IMR-90 (cell line): ENCODE measurements at regions not wholly inside any gene's neighbourhood (a gene's known extent, or its start where the extent isn't known, plus 50 kb on each side); places are given as distances from the start of the nearest gene placed in this dataset.
"Not testable (repeated sequence)": the region's sequence is repeated elsewhere in the genome, so short reads cannot be mapped to it uniquely, and the experiment has no call there.

Source experiments
- ATAC-seq: fragments of 200-7000 bp; cut with Tn5 transposase; 2 replicates; pipeline ENCODE4 v1.9.1; 2020; ENCODE audit warnings: low read depth, mild to moderate bottlenecking, moderate library complexity
- BruUV-seq: library from RNA; stranded (reverse); fragments of 400-500 nt; replicated peaks from 2 replicates; lab custom pipeline; 2021; lab: Mats Ljungman, UMichigan
- CTCF ChIA-PET: fragments of 300-600 bp; formaldehyde crosslinking; extraction: SDS; loops from one replicate; lab custom pipeline; 2021; ENCODE audit warnings: antibody characterized with exemption; lab: Yijun Ruan, JAX
- POLR2A ChIA-PET: fragments of 300-600 bp; sonication (Branson Sonifier 250); formaldehyde crosslinking; loops from one replicate; lab custom pipeline; 2022; ENCODE audit warnings: antibody characterized with exemption; ENCODE audit not compliant: unreplicated experiment; lab: Charles Lee
- DNase-seq: peaks from one replicate; pipeline ENCODE4 v3.0.0; 2013
- H2AFZ ChIP-seq: replicated peaks from 2 replicates; pipeline ENCODE3; 2013; ENCODE audit warnings: low read length, mild to moderate bottlenecking; ENCODE audit not compliant: poor library complexity
- H2AK5ac ChIP-seq: 2 replicates; pipeline ENCODE4 v1.6.1; 2013; ENCODE audit warnings: low read depth, low read length, inconsistent platforms
- H2AK9ac ChIP-seq: replicated peaks from 2 replicates; pipeline ENCODE3; 2013; ENCODE audit warnings: mild to moderate bottlenecking, low read depth, low read length, moderate library complexity; ENCODE audit not compliant: poor library complexity
- H2BK120ac ChIP-seq: 2 replicates; pipeline ENCODE4 v1.6.1; 2013; ENCODE audit warnings: low read depth, low read length, inconsistent platforms
- H2BK15ac ChIP-seq: 3 replicates; pipeline ENCODE4 v1.6.1; 2013; ENCODE audit warnings: low read depth, low read length, inconsistent platforms
- H2BK20ac ChIP-seq: 2 replicates; pipeline ENCODE4 v1.6.1; 2013; ENCODE audit warnings: low read depth, mild to moderate bottlenecking, inconsistent platforms, low read length, moderate library complexity
- H2BK5ac ChIP-seq: 2 replicates; pipeline ENCODE4 v1.6.1; 2013; ENCODE audit warnings: mild to moderate bottlenecking, low read depth, low read length, inconsistent platforms; ENCODE audit not compliant: poor library complexity, severe bottlenecking
- H3K14ac ChIP-seq: replicated peaks from 2 replicates; pipeline ENCODE4 v1.6.1; 2013; ENCODE audit warnings: low read depth, low read length, inconsistent platforms
- H3K18ac ChIP-seq: 2 replicates; pipeline ENCODE4 v1.6.1; 2013; ENCODE audit warnings: low read depth, low read length, control low read depth
- H3K23ac ChIP-seq: 2 replicates; pipeline ENCODE4 v1.6.1; 2013; ENCODE audit warnings: low read depth, low read length, inconsistent platforms
- H3K27ac ChIP-seq: 2 replicates; pipeline ENCODE4 v1.5.1; 2013; ENCODE audit warnings: mild to moderate bottlenecking, control low read depth, low read length; ENCODE audit not compliant: insufficient read depth
- H3K27me3 ChIP-seq: 2 replicates; pipeline ENCODE4 v1.6.1; 2013; ENCODE audit warnings: low read length; ENCODE audit not compliant: control insufficient read depth, insufficient read depth
- H3K36me3 ChIP-seq: 2 replicates; pipeline ENCODE4 v1.6.1; 2013; ENCODE audit warnings: low read length, mixed read lengths; ENCODE audit not compliant: control insufficient read depth, insufficient read depth
- H3K4ac ChIP-seq: 2 replicates; pipeline ENCODE4 v1.6.1; 2013; ENCODE audit warnings: low read depth, low read length, inconsistent platforms
- H3K4me1 ChIP-seq: 2 replicates; pipeline ENCODE4 v1.6.1; 2013; ENCODE audit warnings: low read length, mixed read lengths; ENCODE audit not compliant: control insufficient read depth, insufficient read depth
- H3K4me2 ChIP-seq: 2 replicates; pipeline ENCODE4 v1.6.1; 2013; ENCODE audit warnings: low read depth, mild to moderate bottlenecking, control low read depth, low read length, moderate library complexity
- H3K4me3 ChIP-seq: 2 replicates; pipeline ENCODE4 v1.5.1; 2013; ENCODE audit warnings: low read depth, mild to moderate bottlenecking, control low read depth, low read length, moderate library complexity; ENCODE audit not compliant: insufficient read depth
- H3K56ac ChIP-seq: 2 replicates; pipeline ENCODE4 v1.6.1; 2013; ENCODE audit warnings: low read length, inconsistent platforms; ENCODE audit not compliant: insufficient read depth; ENCODE audit errors: extremely low read depth
- H3K79me1 ChIP-seq, 2 experiments: 2 replicates each; pipeline ENCODE4 v1.6.1; 2013; ENCODE audit warnings: low read length in 2 of 2, inconsistent platforms in 1 of 2, low read depth in 1 of 2
- H3K9ac ChIP-seq: 2 replicates; pipeline ENCODE4 v1.6.1; 2013; ENCODE audit warnings: low read depth, low read length, control low read depth
- H3K9me1 ChIP-seq: 2 replicates; pipeline ENCODE4 v1.6.1; 2013; ENCODE audit warnings: low read length, inconsistent platforms; ENCODE audit not compliant: insufficient read depth
- H3K9me3 ChIP-seq: 2 replicates; pipeline ENCODE4 v1.6.1; 2013; ENCODE audit warnings: low read length; ENCODE audit not compliant: control insufficient read depth, insufficient read depth
- H4K20me1 ChIP-seq: 2 replicates; pipeline ENCODE4 v1.6.1; 2013; ENCODE audit warnings: low read length, inconsistent platforms; ENCODE audit not compliant: insufficient read depth
- H4K5ac ChIP-seq: 2 replicates; pipeline ENCODE4 v1.6.1; 2013; ENCODE audit warnings: mild to moderate bottlenecking, low read depth, low read length, control low read depth
- H4K8ac ChIP-seq, 2 experiments: 2 replicates each; pipeline ENCODE4 v1.6.1; 2013; ENCODE audit warnings: low read depth in 2 of 2, low read length in 2 of 2, control low read depth in 1 of 2, inconsistent platforms in 1 of 2
- H4K91ac ChIP-seq: 2 replicates; pipeline ENCODE4 v1.6.1; 2013; ENCODE audit warnings: low read depth, low read length, inconsistent platforms; ENCODE audit not compliant: insufficient read depth
- WGBS, 2 experiments: methylation state at CpG; one replicate each; pipeline versions ENCODE4 v1.1.5 to v1.1.7; 2013; ENCODE audit warnings: missing lambda C conversion rate in 2 of 2; ENCODE audit not compliant: insufficient read length in 1 of 2; ENCODE audit errors: extremely low coverage in 2 of 2; 5-methylcytosine and 5-hydroxymethylcytosine counted together
- dilution Hi-C: fragments of 300-500 bp; cut with HindIII; formaldehyde crosslinking; loops from one replicate; pipeline ENCODE4 v1.14.3; 2018; ENCODE audit warnings: low sequenced_read_pairs; ENCODE audit not compliant: unreplicated experiment
- in situ Hi-C: fragments of 300-500 bp; cut with MboI; formaldehyde crosslinking; loops from 3 replicates; pipeline ENCODE4 v1.14.3; 2019; ENCODE audit warnings: low sequenced_read_pairs, inconsistent platforms, mixed read lengths
- intact Hi-C: fragments of 100-400 bp; cut with micrococcal nuclease; formaldehyde crosslinking; loops from 2 replicates; pipeline ENCODE4 v1.10.0; 2022

DNA sequence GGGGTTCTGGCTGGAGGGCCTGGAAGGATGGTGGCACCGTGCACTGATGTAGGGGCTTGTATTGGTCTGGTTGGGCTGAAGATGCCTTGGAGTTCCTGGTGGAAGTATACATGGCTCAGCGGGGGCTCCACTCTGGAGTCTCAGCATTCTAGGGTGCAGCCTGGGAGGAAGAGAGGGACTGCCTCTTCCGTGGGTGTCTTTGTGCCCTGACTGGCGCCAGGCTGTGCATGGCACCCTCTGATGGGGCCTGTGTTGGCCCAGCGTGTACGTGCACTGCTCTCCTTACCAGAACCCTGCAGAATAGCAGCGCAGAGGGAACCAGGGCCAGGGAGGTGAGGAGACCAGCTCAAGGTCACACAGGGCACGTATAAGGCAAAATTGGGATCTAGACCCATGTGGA is 97.0 kb downstream of the CRLF3 start:
- CTCF ChIA-PET, H3K4me2 ChIP-seq, H2AFZ ChIP-seq, BruUV-seq, H3K27ac ChIP-seq, H3K9ac ChIP-seq, H3K9me3 ChIP-seq, H3K4ac ChIP-seq, ATAC-seq, H2BK20ac ChIP-seq, in situ Hi-C loops, H3K14ac ChIP-seq, H3K9me1 ChIP-seq, H4K91ac ChIP-seq, H2BK120ac ChIP-seq, H4K5ac ChIP-seq, H4K20me1 ChIP-seq, H3K4me3 ChIP-seq, H2BK5ac ChIP-seq, H2AK5ac ChIP-seq, dilution Hi-C loops, H3K27me3 ChIP-seq, H3K36me3 ChIP-seq, H4K8ac ChIP-seq, intact Hi-C loops, H2AK9ac ChIP-seq, DNase-seq, H3K18ac ChIP-seq, H3K4me1 ChIP-seq, H2BK15ac ChIP-seq, POLR2A ChIA-PET, H3K56ac ChIP-seq, H3K23ac ChIP-seq: not testable (repeated sequence)
- H3K79me1 ChIP-seq = peaks cover 0 to 23% of the 10 kb centered on the region in 2 experiments; a peak in 3 of 4 replicates
- WGBS, 2 experiments = 93% methylated on average over 3 of the region's 8 CpGs; no CpG with 5 or more reads in 1 of the 2 experiments

DNA sequence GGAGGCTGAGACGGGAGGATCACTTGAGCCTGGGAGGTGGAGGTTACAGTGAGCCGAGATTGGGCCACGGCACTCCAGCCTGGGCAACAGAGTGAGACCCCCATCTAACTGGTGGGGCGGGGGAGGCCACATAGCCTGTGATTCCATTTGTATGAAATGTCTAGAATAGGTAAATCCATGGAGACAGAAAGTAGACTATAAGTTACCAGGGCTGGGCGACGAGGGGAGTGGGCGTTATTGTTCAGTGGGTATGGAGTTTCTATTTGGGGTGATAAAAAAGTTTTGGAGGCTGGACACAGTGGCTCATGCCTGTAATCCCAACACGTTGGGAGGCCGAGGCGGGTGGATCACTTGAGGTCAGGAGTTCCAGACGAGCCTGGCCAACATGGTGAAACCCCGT is 97.8 kb downstream of the CRLF3 start:
- dilution Hi-C loops = not testable (repeated sequence)

More for the DNA sequence above, 97.8 kb downstream of the CRLF3 start:
- POLR2A ChIA-PET = interaction anchor here (0.6 kb wide), 1 partner anchor 345 kb away, joined by 3 read pairs; no protein-coding TSS in a partner anchor
- H2AK9ac ChIP-seq, H4K5ac ChIP-seq, H3K14ac ChIP-seq, BruUV-seq, H4K20me1 ChIP-seq, H2BK20ac ChIP-seq, H3K4me1 ChIP-seq, H2AK5ac ChIP-seq, H3K9me1 ChIP-seq, intact Hi-C loops, H3K36me3 ChIP-seq, H2BK120ac ChIP-seq, H3K27ac ChIP-seq, H4K8ac ChIP-seq, H3K23ac ChIP-seq, H3K4me3 ChIP-seq, H2BK15ac ChIP-seq, H4K91ac ChIP-seq, H3K4me2 ChIP-seq, H2BK5ac ChIP-seq, H3K9me3 ChIP-seq, H2AFZ ChIP-seq, DNase-seq, H3K27me3 ChIP-seq, ATAC-seq, in situ Hi-C loops, H3K18ac ChIP-seq, CTCF ChIA-PET, H3K56ac ChIP-seq, H3K4ac ChIP-seq, H3K9ac ChIP-seq: not testable (repeated sequence)
- 94% methylated on average over 3 of the region's 12 CpGs; no CpG with 5 or more reads in 1 of the 2 experiments for WGBS, 2 experiments
- H3K79me1 ChIP-seq = peaks cover 0 to 20% of the 10 kb centered on the region in 2 experiments; a peak in 3 of 4 replicates
